VCaP (cell line): ENCODE measurements at regions not wholly inside any gene's neighbourhood (a gene's known extent, or its start where the extent isn't known, plus 50 kb on each side); places are given as distances from the start of the nearest gene placed in this dataset.
A peak's percentile ranks its signal among the peaks of the same experiment; 100 is the strongest.
"Not testable (repeated sequence)": the region's sequence is repeated elsewhere in the genome, so short reads cannot be mapped to it uniquely, and the experiment has no call there.

Experiments
- H3K27ac ChIP-seq: fragments of 450-650 bp; 2 replicates; pipeline ENCODE4 v1.5.1; 2017
- CTCF ChIP-seq: fragments of 450-650 bp; conservative IDR thresholded peaks from 2 replicates; pipeline ENCODE4 v1.5.1; 2017; ENCODE audit warnings: mild to moderate bottlenecking, moderate library complexity

DNA sequence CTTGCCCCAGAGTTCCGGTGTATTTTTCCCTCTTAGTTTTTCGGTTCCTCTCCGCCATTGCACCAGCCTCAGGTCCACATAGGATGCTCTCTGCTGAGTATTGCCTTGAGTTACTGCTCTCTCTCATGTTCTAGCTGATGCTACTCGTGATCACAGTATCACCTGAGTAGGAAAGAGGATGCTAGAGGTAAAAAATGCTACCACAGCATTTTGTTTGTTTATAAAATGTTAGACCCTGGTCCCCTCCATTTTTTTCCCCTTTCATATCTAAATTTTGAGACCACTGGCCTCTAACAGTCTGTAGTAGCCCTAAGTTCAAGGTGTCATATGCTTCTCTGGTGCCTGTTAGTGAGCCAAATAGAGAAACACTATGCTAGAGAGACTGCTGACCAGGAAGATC, 175.5 kb downstream of the OR2B2 start:
- no peak for TF ChIP-seq CTCF
- no peak overlapping the region for H3K27ac ChIP-seq

GRCh38 chr6:27728442-27728841, 183.8 kb downstream of the OR2B2 start:
- no peak overlapping the region for H3K27ac ChIP-seq
- no peak for TF ChIP-seq CTCF

GRCh38 chr6:27726619-27727023, 185.6 kb downstream of the OR2B2 start:
- H3K27ac ChIP-seq: no peak overlapping the region
- TF ChIP-seq CTCF: no peak

DNA sequence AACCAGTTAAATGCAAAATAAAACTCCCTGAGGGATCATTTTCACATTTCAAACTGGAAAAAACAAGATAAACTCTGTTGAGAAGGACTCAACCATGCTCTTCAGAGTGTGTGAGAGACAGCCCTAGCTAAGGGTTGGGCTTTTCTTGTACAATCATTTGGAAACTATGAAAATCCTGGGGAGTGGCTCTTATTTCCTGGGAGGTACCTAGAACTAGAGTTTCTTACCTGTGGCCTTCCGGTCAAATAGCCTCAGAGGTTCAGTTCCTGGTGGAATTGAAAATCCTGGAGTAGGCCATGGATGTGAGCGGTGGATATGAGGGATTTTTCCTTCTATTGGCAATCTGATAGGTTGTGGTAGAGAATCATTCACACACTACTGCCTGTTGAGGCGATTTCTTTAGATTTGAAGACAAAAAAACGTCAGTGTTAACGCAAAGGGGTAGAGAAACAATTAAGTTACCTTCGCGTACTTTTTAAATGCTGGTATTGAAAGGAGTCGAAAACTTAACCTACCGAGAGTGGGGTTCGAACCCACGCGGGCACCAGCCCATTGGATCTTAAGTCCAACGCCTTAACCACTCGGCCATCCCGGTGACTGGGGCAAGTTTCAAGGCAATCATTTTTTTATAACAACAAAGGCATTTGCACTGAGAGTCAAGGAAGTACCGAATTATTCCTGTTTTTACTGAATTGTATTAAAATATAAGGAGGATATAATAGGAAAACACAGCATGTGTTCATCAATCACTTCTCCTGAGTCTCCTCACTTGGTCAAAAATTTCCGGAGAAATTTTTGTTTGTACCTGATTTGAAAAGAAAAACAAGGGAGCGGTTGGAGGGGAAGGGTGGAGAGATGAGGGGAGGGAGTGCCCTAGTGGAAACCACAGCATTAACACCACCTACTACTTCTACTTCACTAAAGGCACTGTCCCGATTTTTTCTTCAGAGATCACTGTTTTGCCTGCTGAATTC, 191.3 kb downstream of the OR2B2 start:
- TF ChIP-seq CTCF: no peak
- H3K27ac ChIP-seq: no peak overlapping the region

DNA sequence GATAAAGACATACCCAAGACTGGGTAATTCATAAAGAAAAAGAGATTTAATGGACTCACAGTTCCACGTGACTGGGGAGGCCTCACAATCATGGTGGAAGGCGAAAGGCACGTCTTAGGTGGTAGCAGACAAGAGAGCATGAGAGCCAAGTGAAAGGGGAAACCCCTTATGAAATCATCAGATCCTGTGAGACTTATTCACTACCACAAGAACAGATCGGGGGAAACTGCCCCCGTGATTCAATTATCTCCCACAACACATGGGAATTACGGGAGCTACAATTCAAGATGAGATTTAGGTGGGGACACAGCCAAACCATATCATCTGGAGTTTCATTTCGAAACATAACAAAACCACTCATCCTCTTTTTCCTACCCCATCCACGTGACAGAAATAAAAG, 193.2 kb downstream of the OR2B2 start:
- H3K27ac ChIP-seq: not testable (repeated sequence)

- H3K27ac ChIP-seq: no peak overlapping the region
- TF ChIP-seq CTCF: no peak
Observed at GRCh38 chr6:27706431-27706830, 205.8 kb downstream of the OR2B2 start.

DNA sequence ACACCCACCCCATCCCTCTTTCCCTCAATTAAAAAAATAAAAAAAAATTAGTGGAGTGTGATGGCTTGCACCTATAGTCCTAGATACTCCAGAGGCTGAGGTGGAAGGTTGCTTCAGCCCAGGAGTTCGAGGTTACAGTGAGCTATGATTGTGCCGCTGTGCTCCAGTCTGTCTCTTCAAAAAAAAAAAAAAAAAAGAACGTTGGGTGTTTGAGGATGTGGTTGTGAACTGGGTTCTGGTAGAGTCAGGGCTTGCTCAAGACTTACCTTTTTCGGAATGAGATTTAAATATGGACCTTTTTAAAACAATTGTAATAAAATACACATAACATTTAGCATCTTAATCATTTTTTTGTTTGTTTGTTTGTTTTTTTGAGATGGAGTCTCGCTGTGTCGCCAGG, 211.9 kb downstream of the OR2B2 start:
- no peak overlapping the region for H3K27ac ChIP-seq
- no peak for TF ChIP-seq CTCF

DNA sequence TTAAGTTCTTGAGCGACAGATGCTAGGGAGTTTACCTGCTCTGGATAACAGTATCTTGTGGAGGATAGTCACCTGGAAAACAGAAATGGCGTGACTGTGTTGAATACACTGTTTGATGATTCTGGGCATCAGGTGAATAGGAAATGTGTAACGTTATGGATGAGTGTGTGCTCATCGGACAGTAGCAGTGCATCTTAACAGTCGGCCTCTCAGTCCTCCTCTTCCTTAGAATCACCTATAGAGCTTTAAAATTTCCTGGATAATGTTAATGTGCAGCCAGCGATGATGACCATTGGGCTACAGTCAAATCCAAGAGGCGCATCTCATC, 217.7 kb downstream of the OR2B2 start:
- no peak; the same call in none of the 2 replicates for TF ChIP-seq CTCF
- H3K27ac ChIP-seq: peak overlapping the region; percentile 91
